ENCODE measurements at regions not wholly inside any gene's neighbourhood (a gene's known extent, or its start where the extent isn't known, plus 50 kb on each side); places are given as distances from the start of the nearest gene placed in this dataset.

DNA sequence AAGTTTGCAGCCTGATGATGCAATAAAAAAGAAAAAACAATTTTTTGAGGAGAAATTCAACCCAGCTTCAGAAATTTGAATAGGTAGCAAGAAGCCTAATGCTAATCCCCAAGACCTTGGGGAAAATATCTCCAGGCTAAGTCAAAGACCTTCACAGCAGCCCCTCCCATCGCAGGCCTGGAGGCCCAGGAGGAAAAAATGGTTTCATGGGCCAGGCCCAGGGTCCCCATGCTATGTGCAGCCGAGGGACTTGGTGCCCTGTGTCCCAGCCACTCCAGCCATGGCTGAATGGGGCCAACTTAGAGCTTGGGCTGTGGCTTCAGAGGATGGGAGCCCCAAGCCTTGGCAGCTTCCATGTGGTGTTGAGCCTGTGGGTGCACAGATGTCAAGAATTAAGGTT, 210.3 kb downstream of the SUCLA2 start:
- TF ChIP-seq ZNF274 (IDR thresholded peaks at IDR 0.05; ENCODE audit: low read depth, low read length) (no peak), SUZ12 (IDR thresholded peaks at IDR 0.05; ENCODE audit: extremely low read depth, insufficient read depth, insufficient read length) (no peak)
